Right lobe of liver (tissue), 4 donors: ENCODE measurements at regions not wholly inside any gene's neighbourhood (a gene's known extent, or its start where the extent isn't known, plus 50 kb on each side); places are given as distances from the start of the nearest gene placed in this dataset.
A peak's percentile ranks its signal among the peaks of the same experiment; 100 is the strongest.

Experiments used
- CTCF ChIP-seq, 4 donors: fragments of 200-600 bp in 3 of 4; fragments of 450-650 bp in 1 of 4; IDR thresholded peaks; one replicate each; pipeline versions ENCODE4 v1.5.1 to v1.8.0; 2016 to 2022; ENCODE audit warnings: antibody characterized with exemption in 4 of 4, mild to moderate bottlenecking in 2 of 4
- POLR2A ChIP-seq: fragments of 450-650 bp; IDR thresholded peaks from one replicate; pipeline ENCODE4 v1.6.1; 2017; ENCODE audit warnings: antibody characterized with exemption, mild to moderate bottlenecking
- donor health status: DM: no; HTN: no; CAD: no.
- donor health status: DM: no; HTN: no; CAD: no.
- donor health status: DM: no; HTN: yes; CAD: no.

DNA sequence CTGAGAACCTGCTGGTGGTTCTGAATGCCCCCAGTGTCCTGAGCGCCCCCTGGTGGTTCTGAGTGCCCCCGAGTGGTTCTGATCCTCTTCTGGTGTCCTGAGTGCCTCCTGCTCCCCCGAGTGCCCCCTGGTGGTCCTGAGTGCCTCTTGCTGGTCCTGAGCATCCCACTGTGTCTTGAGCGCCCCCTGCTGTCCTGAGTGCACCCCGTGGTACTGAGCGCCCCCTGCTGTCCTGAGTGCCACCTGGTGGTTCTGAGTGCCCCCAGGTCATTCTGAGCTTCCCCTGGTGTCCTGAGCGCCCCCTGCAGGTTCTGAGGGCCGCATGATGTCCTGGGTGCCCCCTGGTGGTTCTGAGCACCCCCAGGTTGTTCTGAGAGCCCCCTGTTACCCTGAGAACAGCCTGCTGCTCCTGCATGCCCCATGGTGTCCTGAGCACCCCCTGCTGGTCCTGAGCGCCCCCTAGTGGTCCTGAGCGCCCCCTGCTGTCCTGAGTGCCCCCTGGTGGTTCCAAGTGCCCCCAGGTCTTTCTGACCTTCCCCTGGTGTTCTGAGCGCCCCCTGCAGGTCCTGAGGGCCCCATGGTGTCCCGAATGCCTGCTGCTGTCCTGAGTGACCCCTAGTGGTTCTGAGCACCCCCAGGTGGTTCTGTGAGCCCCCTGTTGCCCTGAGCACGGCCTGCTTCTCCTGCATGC is 1165.4 kb downstream of the TMEM121 start:
- no peak for TF ChIP-seq POLR2A
- TF ChIP-seq CTCF (IDR thresholded peaks at IDR 0.05), result peak in 3 of 4 donors; percentile 16 to 25 (median 17)
